ENCODE measurements at regions not wholly inside any gene's neighbourhood (a gene's known extent, or its start where the extent isn't known, plus 50 kb on each side); places are given as distances from the start of the nearest gene placed in this dataset.

- TF ChIP-seq CTCF (conservative IDR thresholded peaks at IDR 0.05; ENCODE audit: low read depth, low read length) (no peak), EZH2 (IDR thresholded peaks at IDR 0.05; ENCODE audit: low read length, unreplicated experiment) (no peak), EZH2phosphoT487 (IDR thresholded peaks at IDR 0.05; ENCODE audit: borderline replicate concordance, low read length) (no peak)
These were observed 124.4 kb upstream of the UBE2E2 start for GRCh38 chr3:23078735-23079134.
